ENCODE measurements at regions not wholly inside any gene's neighbourhood (a gene's known extent, or its start where the extent isn't known, plus 50 kb on each side); places are given as distances from the start of the nearest gene placed in this dataset.

- Mint-ChIP-seq H3K9me3 (ENCODE audit: low read depth, unreplicated experiment) (no peaks in the 10 kb centered on the region), H3K36me3 (ENCODE audit: insufficient read depth, unreplicated experiment) (no peaks in the 10 kb centered on the region), H3K4me1 (ENCODE audit: low read depth, unreplicated experiment) (no peaks in the 10 kb centered on the region), H3K27ac (ENCODE audit: unreplicated experiment) (no peak overlapping the region), H3K27me3 (ENCODE audit: unreplicated experiment) (no peaks in the 10 kb centered on the region), H3K4me3 (ENCODE audit: low read depth, unreplicated experiment) (no peak overlapping the region)
- no TSS peak for BruUV-seq (replicated peaks)
- CTCF ChIA-PET = no interaction called here
- intact Hi-C loops (cut with micrococcal nuclease; ENCODE audit: unreplicated experiment) = no loop called here
- DNase-seq = no peak
- no peak for TF ChIP-seq CTCF (IDR thresholded peaks at IDR 0.05; ENCODE audit: unreplicated experiment)
These were observed 493.6 kb downstream of the FOXO1 start for GRCh38 chr13:40172878-40173277.

GRCh38 chr13:40175639-40176038 lies 490.8 kb downstream of the FOXO1 start:
- DNase-seq = no peak
- Mint-ChIP-seq H3K9me3 (ENCODE audit: low read depth, unreplicated experiment) (no peaks in the 10 kb centered on the region), H3K36me3 (ENCODE audit: insufficient read depth, unreplicated experiment) (no peaks in the 10 kb centered on the region), H3K27ac (ENCODE audit: unreplicated experiment) (no peak overlapping the region), H3K27me3 (ENCODE audit: unreplicated experiment) (no peaks in the 10 kb centered on the region), H3K4me1 (ENCODE audit: low read depth, unreplicated experiment) (no peaks in the 10 kb centered on the region), H3K4me3 (ENCODE audit: low read depth, unreplicated experiment) (no peak overlapping the region)
- TF ChIP-seq CTCF (IDR thresholded peaks at IDR 0.05; ENCODE audit: unreplicated experiment) = no peak
- no TSS peak for BruUV-seq (replicated peaks)
- intact Hi-C loops (cut with micrococcal nuclease; ENCODE audit: unreplicated experiment) = no loop called here
- CTCF ChIA-PET = no interaction called here

- no peak for DNase-seq
- intact Hi-C loops (cut with micrococcal nuclease; ENCODE audit: unreplicated experiment) = no loop called here
- Mint-ChIP-seq H3K36me3 (ENCODE audit: insufficient read depth, unreplicated experiment) (no peaks in the 10 kb centered on the region), H3K27me3 (ENCODE audit: unreplicated experiment) (no peaks in the 10 kb centered on the region), H3K27ac (ENCODE audit: unreplicated experiment) (no peak overlapping the region), H3K9me3 (ENCODE audit: low read depth, unreplicated experiment) (no peaks in the 10 kb centered on the region), H3K4me1 (ENCODE audit: low read depth, unreplicated experiment) (peaks cover 4% of the 10 kb centered on the region), H3K4me3 (ENCODE audit: low read depth, unreplicated experiment) (no peak overlapping the region)
- no peak for TF ChIP-seq CTCF (IDR thresholded peaks at IDR 0.05; ENCODE audit: unreplicated experiment)
- CTCF ChIA-PET = no interaction called here
- BruUV-seq (replicated peaks) = no TSS peak
These were observed 490.2 kb downstream of the FOXO1 start for GRCh38 chr13:40176242-40176641.

GRCh38 chr13:40178130-40178529 lies 488.3 kb downstream of the FOXO1 start:
- intact Hi-C loops (cut with micrococcal nuclease; ENCODE audit: unreplicated experiment) = no loop called here
- Mint-ChIP-seq H3K27ac (ENCODE audit: unreplicated experiment) (no peak overlapping the region), H3K4me1 (ENCODE audit: low read depth, unreplicated experiment) (peaks cover 8% of the 10 kb centered on the region), H3K36me3 (ENCODE audit: insufficient read depth, unreplicated experiment) (no peaks in the 10 kb centered on the region), H3K4me3 (ENCODE audit: low read depth, unreplicated experiment) (no peak overlapping the region), H3K9me3 (ENCODE audit: low read depth, unreplicated experiment) (no peaks in the 10 kb centered on the region), H3K27me3 (ENCODE audit: unreplicated experiment) (no peaks in the 10 kb centered on the region)
- CTCF ChIA-PET = no interaction called here
- no TSS peak for BruUV-seq (replicated peaks)
- no peak for DNase-seq
- no peak for TF ChIP-seq CTCF (IDR thresholded peaks at IDR 0.05; ENCODE audit: unreplicated experiment)

Data from Calu3 (cell line).